HG03571 (cell line): ENCODE measurements at regions not wholly inside any gene's neighbourhood (a gene's known extent, or its start where the extent isn't known, plus 50 kb on each side); places are given as distances from the start of the nearest gene placed in this dataset.

Source experiments
- ATAC-seq: cut with Tn5 transposase; IDR thresholded peaks from one replicate; pipeline ENCODE4 v1.9.1; 2021; ENCODE audit not compliant: unreplicated experiment

DNA sequence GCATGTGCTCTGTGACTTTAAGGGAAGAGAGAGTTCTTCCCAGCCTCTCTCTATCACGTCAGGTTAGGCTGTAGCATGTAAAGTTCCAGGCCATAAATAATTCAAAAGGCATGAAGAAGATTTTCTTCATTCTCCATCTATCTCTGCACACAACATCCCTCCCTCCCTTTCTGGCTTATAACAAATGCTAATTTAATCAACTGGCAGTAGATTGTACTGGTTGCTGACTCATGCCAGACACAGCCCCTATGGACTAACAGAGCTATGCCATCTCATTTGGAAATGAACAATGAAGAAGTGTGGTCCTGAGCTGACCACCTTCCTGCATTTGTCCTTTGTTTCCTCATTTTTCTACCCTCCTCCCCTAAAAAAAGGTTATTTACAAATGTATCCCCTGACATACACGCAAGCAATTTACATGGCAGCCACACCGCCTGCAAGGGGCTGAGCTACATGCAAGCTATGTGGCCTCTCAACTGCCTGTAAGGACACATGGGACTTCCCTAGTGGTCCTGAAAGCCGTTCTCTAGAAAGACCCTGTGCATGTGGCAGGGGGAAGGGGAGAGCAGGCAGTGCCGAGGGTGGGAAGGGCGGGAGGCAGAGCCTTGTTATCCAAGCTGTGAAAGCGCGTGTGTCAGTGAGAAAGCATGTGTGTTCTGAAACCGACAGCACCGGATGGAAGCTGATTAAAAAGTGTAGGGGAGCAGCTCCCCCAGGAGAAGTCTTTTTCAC is 90.9 kb upstream of the KLF7 start:
- no peak for ATAC-seq

GRCh38 chr2:207257251-207258250 is 91.8 kb upstream of the KLF7 start:
- ATAC-seq = no peak

- ATAC-seq = no peak
These were observed 92.7 kb upstream of the KLF7 start for GRCh38 chr2:207258263-207258991.

DNA sequence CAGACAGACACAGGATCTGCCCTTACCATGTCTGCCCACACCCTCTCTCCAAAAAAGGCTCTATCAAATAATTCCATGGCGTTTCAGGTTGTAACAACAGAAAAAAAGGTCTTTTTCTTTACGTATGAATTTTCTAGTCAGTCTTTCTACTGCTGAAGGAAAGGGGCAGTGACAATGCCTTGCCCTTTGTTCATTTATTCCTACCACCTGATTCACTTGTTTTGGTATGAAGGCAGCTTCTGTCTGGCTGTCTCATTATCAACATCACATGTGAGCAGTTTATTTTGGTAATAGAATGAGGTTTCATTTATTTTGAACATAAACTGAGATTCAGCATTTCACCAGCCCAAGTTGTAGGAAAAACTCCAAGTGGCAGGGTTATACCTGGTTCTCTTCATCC is 94.3 kb upstream of the KLF7 start:
- ATAC-seq = no peak

- ATAC-seq = no peak
These were observed 95.2 kb upstream of the KLF7 start for GRCh38 chr2:207260947-207261346.

GRCh38 chr2:207264310-207264709 is 98.6 kb upstream of the KLF7 start:
- ATAC-seq = no peak

- no peak for ATAC-seq
These were observed 99.6 kb upstream of the KLF7 start for GRCh38 chr2:207265332-207265731.

DNA sequence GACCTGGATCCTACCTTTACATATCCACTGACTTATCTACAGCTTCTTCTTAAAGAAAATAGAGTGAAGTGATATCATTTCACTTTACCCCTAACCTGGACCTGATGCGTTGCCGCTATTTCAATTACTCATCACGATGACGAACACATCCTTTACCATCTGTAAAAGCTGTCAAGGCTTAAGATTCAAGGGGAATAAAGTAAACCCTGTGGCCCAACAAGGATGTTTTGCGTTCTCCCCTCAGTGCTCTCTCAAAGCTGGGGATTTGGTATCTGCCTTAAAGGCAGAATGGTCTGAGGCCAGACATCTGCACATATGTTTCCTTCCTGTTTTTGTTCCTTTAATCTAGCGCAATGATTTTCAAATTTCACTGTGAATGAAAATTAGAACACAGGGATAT is 100.1 kb upstream of the KLF7 start:
- no peak for ATAC-seq

DNA sequence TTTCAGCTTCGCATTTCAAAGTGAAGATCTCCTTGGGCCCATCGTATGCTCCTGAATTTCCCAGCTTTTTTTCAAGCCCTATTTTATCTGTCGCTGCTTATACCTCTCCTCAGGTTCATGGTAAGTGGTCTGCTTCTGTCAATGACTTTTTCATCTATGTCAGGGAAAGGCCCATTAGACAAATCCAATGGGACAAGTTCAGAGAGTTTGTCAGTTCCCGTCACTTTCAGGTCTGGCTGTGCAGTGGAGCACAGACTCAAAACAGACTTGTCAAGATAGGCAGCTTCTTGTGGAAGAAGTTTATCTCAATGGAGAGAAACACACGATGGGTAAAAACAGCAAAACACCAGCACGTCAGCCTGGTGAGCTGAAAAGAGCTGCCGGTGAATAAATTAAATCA is 100.9 kb upstream of the KLF7 start:
- ATAC-seq = no peak

DNA sequence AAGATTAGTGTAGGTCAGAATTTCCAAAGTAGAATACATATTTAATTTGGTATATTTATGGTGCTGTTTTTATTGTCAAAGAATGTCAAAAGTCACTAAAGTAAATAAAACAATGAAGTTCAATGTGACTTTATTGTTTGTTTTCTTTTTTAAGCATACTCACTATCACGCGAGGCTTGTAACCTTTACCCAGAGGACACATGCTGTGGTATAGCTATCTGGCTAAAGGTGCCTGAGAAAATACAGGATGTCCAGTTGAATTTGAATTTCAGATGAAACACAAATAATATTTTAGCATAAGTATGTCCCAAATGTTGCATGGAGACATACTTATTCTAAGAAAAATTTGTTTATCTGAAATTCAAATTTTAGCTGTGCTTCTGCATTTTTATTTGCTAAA is 103.3 kb upstream of the KLF7 start:
- ATAC-seq = no peak

GRCh38 chr2:207274530-207275189 is 108.9 kb upstream of the KLF7 start:
- ATAC-seq = no peak

- peak; percentile 49 for ATAC-seq
These were observed 110.0 kb upstream of the KLF7 start for GRCh38 chr2:207275779-207276178.

- ATAC-seq = no peak
These were observed 110.5 kb upstream of the KLF7 start for GRCh38 chr2:207276248-207276647.

DNA sequence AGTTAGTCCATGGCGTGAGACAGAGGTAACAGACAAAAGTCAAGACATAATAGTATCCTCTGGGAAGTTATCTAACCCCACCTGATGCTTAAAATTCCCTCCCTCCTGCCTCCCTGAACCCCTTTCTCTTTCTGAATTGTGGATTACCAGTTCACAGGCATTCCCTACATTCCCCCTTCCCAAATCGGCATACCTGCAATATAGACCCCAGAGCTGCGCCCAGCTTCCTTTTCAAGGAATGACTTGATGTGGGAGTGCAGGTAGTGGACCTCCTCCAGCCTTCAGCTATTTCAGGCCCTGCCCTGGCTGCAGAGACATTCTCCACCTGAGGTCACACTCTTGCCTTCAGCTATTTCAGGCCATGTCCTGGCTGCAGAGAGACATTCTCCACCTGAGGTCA is 111.1 kb upstream of the KLF7 start:
- no peak for ATAC-seq

DNA sequence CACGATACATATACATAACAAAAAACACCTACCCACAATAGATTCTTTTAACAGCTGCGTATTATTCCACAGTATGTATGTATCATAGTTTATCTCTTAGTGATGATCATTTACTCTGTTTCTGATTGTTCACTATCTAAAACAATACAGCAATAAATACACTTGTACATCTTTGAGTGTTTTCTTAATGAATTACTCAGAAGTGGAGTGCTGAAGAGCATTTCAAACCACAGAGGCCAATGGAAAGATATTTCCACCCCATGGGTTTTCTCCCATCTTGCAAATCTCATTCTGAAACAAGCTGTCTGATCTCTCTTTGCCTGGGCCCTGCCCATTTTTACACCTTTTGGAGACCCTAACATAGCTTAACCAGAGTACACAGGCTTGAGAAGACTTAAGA is 113.8 kb upstream of the KLF7 start:
- no peak for ATAC-seq

DNA sequence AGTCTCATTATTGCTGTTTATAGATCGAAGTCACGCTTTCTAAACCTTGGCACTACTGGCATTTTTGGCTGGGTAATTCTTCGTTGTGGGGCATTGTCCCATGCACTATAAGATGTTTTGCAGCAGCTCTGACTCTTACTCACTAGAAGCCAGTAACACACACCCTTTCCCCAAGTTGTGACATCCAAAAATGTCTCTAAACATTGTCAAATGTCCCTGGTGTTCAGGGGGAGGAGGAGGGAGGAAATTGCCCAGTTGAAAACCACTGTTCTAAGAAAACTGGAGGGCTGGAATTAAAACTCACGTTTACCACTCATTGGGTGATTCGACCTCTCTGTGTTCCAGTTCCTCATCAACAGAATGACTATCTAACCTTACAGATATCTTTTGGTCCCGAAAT is 115.7 kb upstream of the KLF7 start:
- ATAC-seq = no peak

DNA sequence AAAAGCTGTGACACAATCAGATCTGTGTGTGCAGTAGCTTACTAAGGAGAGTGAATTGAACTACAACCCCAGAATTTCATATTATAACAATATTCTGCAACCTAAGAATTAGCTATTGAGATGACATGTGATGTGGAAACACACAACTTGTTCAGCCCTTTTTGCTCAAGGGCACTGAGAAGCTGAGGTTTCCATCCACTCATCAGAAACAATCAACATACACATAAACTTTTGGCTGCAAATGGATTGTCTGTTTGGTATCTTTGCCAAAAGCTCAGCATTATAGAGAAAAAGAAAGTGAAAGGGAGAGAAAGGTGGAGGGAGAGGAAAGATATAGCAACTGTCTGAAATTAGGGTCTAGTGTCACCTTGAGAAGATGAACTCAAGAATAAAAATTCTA is 117.2 kb upstream of the KLF7 start:
- ATAC-seq = no peak

GRCh38 chr2:207283356-207283755 is 117.6 kb upstream of the KLF7 start:
- no peak for ATAC-seq

DNA sequence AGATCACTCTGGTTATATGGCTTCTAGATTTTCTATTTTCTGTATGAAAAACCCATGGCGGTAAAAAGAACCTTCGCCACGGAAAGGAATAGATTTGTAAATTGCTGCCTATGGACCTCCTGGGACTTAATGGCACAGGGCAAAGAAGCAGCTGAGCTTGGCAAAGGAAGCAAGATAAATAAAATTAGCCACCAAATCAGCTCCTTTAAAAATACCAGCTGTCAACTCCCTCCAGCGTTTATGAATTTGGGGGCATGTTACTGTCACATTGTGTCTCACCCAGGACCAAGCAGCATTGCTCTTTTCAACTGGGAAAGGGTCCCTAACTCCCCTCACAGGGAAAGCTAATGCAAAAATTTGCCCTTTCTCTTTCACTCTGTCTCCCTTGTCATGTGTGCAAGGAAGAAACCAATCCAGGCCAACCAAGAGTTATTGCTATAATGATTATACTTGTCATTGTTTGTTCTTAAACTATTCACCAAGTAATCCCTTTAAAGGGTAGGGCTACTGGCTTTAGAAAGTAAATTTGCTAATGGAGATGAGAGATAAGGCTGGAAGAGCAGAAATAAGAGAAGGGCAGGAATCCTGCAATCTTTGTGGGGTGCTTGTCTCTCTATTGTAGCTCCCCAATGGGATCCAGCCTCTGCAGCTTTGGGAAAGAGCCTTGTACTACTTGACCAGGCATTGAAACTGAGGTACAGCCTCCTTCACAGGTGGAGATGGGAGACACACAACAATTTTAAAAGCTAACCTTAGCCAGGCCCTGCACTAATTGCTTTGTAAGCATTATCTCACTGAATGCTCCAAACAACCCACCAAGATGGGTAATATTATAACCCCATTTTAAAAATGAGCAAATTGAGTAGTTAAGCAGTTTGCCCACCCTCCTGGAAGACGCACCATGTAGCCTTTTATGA is 119.1 kb upstream of the KLF7 start:
- ATAC-seq = no peak

DNA sequence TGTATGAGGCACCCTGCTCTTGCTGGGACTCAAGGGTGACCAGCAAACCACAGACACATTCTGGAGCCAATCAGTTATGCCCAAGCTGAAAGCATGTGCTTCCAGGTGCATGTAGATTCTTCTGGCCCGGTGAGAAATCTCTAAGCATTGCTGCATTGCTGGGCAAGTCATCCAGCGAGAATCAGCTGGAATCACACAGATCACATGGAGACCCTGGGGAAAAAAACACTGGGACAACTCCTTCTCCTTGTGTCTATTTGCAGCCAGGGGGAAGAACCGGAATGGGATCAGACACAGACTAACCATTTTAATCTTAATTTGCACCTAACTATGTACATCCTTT is 119.7 kb upstream of the KLF7 start:
- ATAC-seq = no peak
